ENCODE measurements at regions not wholly inside any gene's neighbourhood (a gene's known extent, or its start where the extent isn't known, plus 50 kb on each side); places are given as distances from the start of the nearest gene placed in this dataset.

DNA sequence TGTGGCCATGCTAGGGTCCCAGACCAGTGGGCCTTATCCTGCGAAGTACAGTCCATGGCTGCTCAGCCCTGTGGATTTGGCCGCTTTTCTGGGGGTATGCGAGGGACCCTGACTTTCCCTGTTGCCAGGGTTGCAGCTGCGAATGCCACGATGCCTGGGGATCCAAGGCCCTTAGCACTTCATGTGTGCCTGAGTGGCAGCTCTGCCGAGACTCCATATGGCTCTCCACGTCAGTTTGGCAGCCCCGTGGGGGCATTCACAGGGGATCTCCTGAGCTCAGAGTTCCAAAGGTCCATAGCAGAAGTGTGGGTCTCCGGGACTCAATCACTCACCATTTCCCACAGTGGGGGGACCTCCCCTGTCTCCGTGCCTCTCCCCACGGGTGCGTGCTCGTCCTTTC, 319.5 kb downstream of the DOK5 start:
- no peak for TF ChIP-seq BHLHE40 (IDR thresholded peaks at IDR 0.05; ENCODE audit: borderline replicate concordance)
- no peak for TF ChIP-seq ARNT (IDR thresholded peaks at IDR 0.05)
- no peak for TF ChIP-seq SP1 (IDR thresholded peaks at IDR 0.05)
- TF ChIP-seq TARDBP (IDR thresholded peaks at IDR 0.05) = no peak
- TF ChIP-seq HDGF (IDR thresholded peaks at IDR 0.05; ENCODE audit: borderline replicate concordance) = no peak
- TF ChIP-seq ELF4 (IDR thresholded peaks at IDR 0.05) = no peak
